ENCODE measurements at regions not wholly inside any gene's neighbourhood (a gene's known extent, or its start where the extent isn't known, plus 50 kb on each side); places are given as distances from the start of the nearest gene placed in this dataset.

DNA sequence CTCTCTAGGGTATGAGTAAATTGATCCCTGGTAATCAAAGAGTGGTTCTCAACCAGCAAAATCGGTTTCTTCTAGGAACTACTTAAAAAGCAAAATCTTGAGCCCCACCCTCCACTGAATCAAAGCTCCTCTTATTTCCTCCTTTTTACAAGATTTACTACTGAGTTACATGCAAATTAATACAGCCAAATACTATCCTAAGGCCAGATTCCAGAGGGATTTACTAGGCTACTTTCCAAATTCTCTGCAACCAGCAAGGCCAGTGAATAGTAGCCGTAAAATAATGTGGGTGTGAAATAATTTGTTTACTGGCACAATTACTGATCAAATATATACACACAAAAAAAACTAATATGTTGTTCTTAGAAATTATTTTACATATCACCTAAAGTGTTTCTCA lies 1583.8 kb downstream of the NCAM2 start:
- TF ChIP-seq FOS (IDR thresholded peaks at IDR 0.05; ENCODE audit: borderline replicate concordance, extremely low read depth, insufficient read length) (no peak), PBX3 (IDR thresholded peaks at IDR 0.05; ENCODE audit: insufficient replicate concordance, low read depth, low read length) (no peak), SIX5 (IDR thresholded peaks at IDR 0.05; ENCODE audit: low read depth, low read length, severe bottlenecking) (no peak), CEBPB (IDR thresholded peaks at IDR 0.05; ENCODE audit: borderline replicate concordance in 1 of 2, low read depth in 2 of 2, low read length in 2 of 2) (no peak)
- TF ChIP-seq, protein P1, sequence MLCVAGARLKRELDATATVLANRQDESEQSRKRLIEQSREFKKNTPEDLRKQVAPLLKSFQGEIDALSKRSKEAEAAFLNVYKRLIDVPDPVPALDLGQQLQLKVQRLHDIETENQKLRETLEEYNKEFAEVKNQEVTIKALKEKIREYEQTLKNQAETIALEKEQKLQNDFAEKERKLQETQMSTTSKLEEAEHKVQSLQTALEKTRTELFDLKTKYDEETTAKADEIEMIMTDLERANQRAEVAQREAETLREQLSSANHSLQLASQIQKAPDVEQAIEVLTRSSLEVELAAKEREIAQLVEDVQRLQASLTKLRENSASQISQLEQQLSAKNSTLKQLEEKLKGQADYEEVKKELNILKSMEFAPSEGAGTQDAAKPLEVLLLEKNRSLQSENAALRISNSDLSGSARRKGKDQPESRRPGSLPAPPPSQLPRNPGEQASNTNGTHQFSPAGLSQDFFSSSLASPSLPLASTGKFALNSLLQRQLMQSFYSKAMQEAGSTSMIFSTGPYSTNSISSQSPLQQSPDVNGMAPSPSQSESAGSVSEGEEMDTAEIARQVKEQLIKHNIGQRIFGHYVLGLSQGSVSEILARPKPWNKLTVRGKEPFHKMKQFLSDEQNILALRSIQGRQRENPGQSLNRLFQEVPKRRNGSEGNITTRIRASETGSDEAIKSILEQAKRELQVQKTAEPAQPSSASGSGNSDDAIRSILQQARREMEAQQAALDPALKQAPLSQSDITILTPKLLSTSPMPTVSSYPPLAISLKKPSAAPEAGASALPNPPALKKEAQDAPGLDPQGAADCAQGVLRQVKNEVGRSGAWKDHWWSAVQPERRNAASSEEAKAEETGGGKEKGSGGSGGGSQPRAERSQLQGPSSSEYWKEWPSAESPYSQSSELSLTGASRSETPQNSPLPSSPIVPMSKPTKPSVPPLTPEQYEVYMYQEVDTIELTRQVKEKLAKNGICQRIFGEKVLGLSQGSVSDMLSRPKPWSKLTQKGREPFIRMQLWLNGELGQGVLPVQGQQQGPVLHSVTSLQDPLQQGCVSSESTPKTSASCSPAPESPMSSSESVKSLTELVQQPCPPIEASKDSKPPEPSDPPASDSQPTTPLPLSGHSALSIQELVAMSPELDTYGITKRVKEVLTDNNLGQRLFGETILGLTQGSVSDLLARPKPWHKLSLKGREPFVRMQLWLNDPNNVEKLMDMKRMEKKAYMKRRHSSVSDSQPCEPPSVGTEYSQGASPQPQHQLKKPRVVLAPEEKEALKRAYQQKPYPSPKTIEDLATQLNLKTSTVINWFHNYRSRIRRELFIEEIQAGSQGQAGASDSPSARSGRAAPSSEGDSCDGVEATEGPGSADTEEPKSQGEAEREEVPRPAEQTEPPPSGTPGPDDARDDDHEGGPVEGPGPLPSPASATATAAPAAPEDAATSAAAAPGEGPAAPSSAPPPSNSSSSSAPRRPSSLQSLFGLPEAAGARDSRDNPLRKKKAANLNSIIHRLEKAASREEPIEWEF (IDR thresholded peaks at IDR 0.05; ENCODE audit: insufficient replicate concordance, low read depth, low read length) = no peak
- TF ChIP-seq, protein P2, sequence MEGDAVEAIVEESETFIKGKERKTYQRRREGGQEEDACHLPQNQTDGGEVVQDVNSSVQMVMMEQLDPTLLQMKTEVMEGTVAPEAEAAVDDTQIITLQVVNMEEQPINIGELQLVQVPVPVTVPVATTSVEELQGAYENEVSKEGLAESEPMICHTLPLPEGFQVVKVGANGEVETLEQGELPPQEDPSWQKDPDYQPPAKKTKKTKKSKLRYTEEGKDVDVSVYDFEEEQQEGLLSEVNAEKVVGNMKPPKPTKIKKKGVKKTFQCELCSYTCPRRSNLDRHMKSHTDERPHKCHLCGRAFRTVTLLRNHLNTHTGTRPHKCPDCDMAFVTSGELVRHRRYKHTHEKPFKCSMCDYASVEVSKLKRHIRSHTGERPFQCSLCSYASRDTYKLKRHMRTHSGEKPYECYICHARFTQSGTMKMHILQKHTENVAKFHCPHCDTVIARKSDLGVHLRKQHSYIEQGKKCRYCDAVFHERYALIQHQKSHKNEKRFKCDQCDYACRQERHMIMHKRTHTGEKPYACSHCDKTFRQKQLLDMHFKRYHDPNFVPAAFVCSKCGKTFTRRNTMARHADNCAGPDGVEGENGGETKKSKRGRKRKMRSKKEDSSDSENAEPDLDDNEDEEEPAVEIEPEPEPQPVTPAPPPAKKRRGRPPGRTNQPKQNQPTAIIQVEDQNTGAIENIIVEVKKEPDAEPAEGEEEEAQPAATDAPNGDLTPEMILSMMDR (IDR thresholded peaks at IDR 0.05 in 2 of 3, conservative IDR thresholded peaks at IDR 0.05 in 1 of 3; ENCODE audit: control insufficient read depth in 2 of 3, extremely low read depth in 1 of 3, insufficient read depth in 1 of 3, low read depth in 3 of 3, low read length in 3 of 3) = no peak
